GM12891 (cell line): ENCODE measurements at regions not wholly inside any gene's neighbourhood (a gene's known extent, or its start where the extent isn't known, plus 50 kb on each side); places are given as distances from the start of the nearest gene placed in this dataset.
"Not testable (repeated sequence)": the region's sequence is repeated elsewhere in the genome, so short reads cannot be mapped to it uniquely, and the experiment has no call there.

ENCODE experiments used
- DNase-seq: peaks from one replicate; pipeline ENCODE4 v3.0.0; 2011; ENCODE audit warnings: low spot score; ENCODE audit not compliant: insufficient read length
- FAIRE-seq: peaks from 2 replicates; lab custom pipeline; 2011; peaks lifted over from hg19 to GRCh38; lab: Jason Lieb, UNC
- PAX5 ChIP-seq: IDR thresholded peaks from 2 replicates; pipeline ENCODE4 v1.6.1; 2011; ENCODE audit warnings: low read length, moderate library complexity, mild to moderate bottlenecking; ENCODE audit not compliant: insufficient read depth, severe bottlenecking
- POLR2A ChIP-seq: IDR thresholded peaks from 2 replicates; pipeline ENCODE4 v1.6.1; 2011; ENCODE audit warnings: low read depth, low read length, control low read depth
- POLR2AphosphoS5 ChIP-seq: IDR thresholded peaks from 2 replicates; pipeline ENCODE4 v1.6.1; 2011; ENCODE audit warnings: low read depth, low read length, control low read depth
- POU2F2 ChIP-seq: IDR thresholded peaks from 2 replicates; pipeline ENCODE4 v1.6.1; 2011; ENCODE audit warnings: low read depth, mild to moderate bottlenecking, control low read depth, low read length, moderate library complexity
- SPI1 ChIP-seq: IDR thresholded peaks from 2 replicates; pipeline ENCODE4 v1.6.1; 2011; ENCODE audit warnings: low read depth, low read length, control low read depth
- TAF1 ChIP-seq: IDR thresholded peaks from 2 replicates; pipeline ENCODE4 v1.6.1; 2011; ENCODE audit warnings: low read depth, low read length, control low read depth

- FAIRE-seq = no peak
- TF ChIP-seq PAX5 (no peak), POLR2A (no peak), SPI1 (no peak), TAF1 (no peak), POLR2AphosphoS5 (no peak), POU2F2 (no peak)
- DNase-seq = no peak
Measured at GRCh38 chr4:75287738-75288517, 226.3 kb downstream of the RCHY1 start.

- FAIRE-seq = no peak
- no peak for TF ChIP-seq POU2F2
Measured at GRCh38 chr4:75285837-75286236, 228.4 kb downstream of the RCHY1 start.

GRCh38 chr4:75284831-75285230, 229.4 kb downstream of the RCHY1 start:
- DNase-seq = no peak
- TF ChIP-seq PAX5 (no peak), POU2F2 (no peak), POLR2A (no peak)
- peak; percentile 5 for FAIRE-seq

More at GRCh38 chr4:75285837-75286236, 228.4 kb downstream of the RCHY1 start:
- DNase-seq = no peak

- not testable (repeated sequence) for DNase-seq, FAIRE-seq
Measured at GRCh38 chr4:75280461-75280860, 233.7 kb downstream of the RCHY1 start.

GRCh38 chr4:75259306-75259705, 254.9 kb downstream of the RCHY1 start:
- TF ChIP-seq POLR2A = no peak
- TF ChIP-seq TAF1 = no peak
- TF ChIP-seq SPI1 = no peak
- TF ChIP-seq POLR2AphosphoS5 = no peak
- no peak for TF ChIP-seq PAX5
- TF ChIP-seq POU2F2 = no peak
- DNase-seq = no peak
- FAIRE-seq = no peak

- DNase-seq (no peak), FAIRE-seq (no peak)
- no peak for TF ChIP-seq POLR2AphosphoS5
- TF ChIP-seq POU2F2 = no peak
Measured at GRCh38 chr4:75255261-75255660, 258.9 kb downstream of the RCHY1 start.

GRCh38 chr4:75254745-75255144, 259.5 kb downstream of the RCHY1 start:
- DNase-seq (no peak), FAIRE-seq (no peak)
- no peak for TF ChIP-seq POU2F2
- no peak for TF ChIP-seq TAF1
- TF ChIP-seq SPI1 = no peak
- no peak for TF ChIP-seq POLR2A
- no peak for TF ChIP-seq POLR2AphosphoS5
- no peak for TF ChIP-seq PAX5

GRCh38 chr4:75253094-75253493, 261.1 kb downstream of the RCHY1 start:
- not testable (repeated sequence) for DNase-seq, FAIRE-seq

GRCh38 chr4:75251547-75251946, 262.7 kb downstream of the RCHY1 start:
- DNase-seq (no peak), FAIRE-seq (no peak)
- TF ChIP-seq POLR2A (no peak), POU2F2 (no peak), POLR2AphosphoS5 (no peak), SPI1 (peak; percentile 80), TAF1 (no peak), PAX5 (no peak)

- TF ChIP-seq POU2F2 (no peak), TAF1 (no peak), PAX5 (no peak), POLR2A (no peak), POLR2AphosphoS5 (no peak), SPI1 (no peak)
- DNase-seq (no peak), FAIRE-seq (no peak)
Measured at GRCh38 chr4:75249739-75250138, 264.5 kb downstream of the RCHY1 start.

GRCh38 chr4:75248770-75249407, 265.3 kb downstream of the RCHY1 start:
- FAIRE-seq (no peak), DNase-seq (no peak)
- TF ChIP-seq POLR2A = no peak
- TF ChIP-seq TAF1 = no peak
- TF ChIP-seq POLR2AphosphoS5 = no peak
- TF ChIP-seq POU2F2 = no peak
- no peak for TF ChIP-seq PAX5
- TF ChIP-seq SPI1 = no peak
